Thymus (tissue), 11 donors: ENCODE measurements at regions not wholly inside any gene's neighbourhood (a gene's known extent, or its start where the extent isn't known, plus 50 kb on each side); places are given as distances from the start of the nearest gene placed in this dataset.
"Not testable (repeated sequence)": the region's sequence is repeated elsewhere in the genome, so short reads cannot be mapped to it uniquely, and the experiment has no call there.

ENCODE experiments used
- DNase-seq, 9 donors: peaks; one replicate each; pipeline ENCODE4 v3.0.0-alpha.2; 2013; ENCODE audit warnings: low spot score in 9 of 9, low read depth in 6 of 9, missing footprints in 1 of 9
- H3K27ac ChIP-seq, 2 donors: one replicate each; pipeline ENCODE4 v1.5.1; 2013; ENCODE audit warnings: control low read depth in 1 of 2, low read depth in 1 of 2, low read length in 1 of 2, mild to moderate bottlenecking in 1 of 2, moderate library complexity in 1 of 2
- H3K27me3 ChIP-seq, 2 donors: one replicate each; pipeline ENCODE4 v1.5.1; 2013; ENCODE audit warnings: low read length in 1 of 2; ENCODE audit not compliant: control insufficient read depth in 2 of 2, insufficient read depth in 1 of 2
- H3K36me3 ChIP-seq, 2 donors: one replicate each; pipeline ENCODE4 v1.5.1; 2013; ENCODE audit warnings: low read length in 1 of 2, mild to moderate bottlenecking in 1 of 2, moderate library complexity in 1 of 2; ENCODE audit not compliant: control insufficient read depth in 2 of 2, insufficient read depth in 2 of 2
- H3K4me1 ChIP-seq, 2 donors: one replicate each; pipeline ENCODE4 v1.5.1; 2013; ENCODE audit warnings: low read length in 2 of 2; ENCODE audit not compliant: control insufficient read depth in 2 of 2, insufficient read depth in 2 of 2
- H3K4me3 ChIP-seq, 2 donors: one replicate each; pipeline ENCODE4 v1.5.1; 2013; ENCODE audit warnings: low read length in 2 of 2, control low read depth in 1 of 2, mild to moderate bottlenecking in 1 of 2
- H3K9me3 ChIP-seq, 2 donors: one replicate each; pipeline ENCODE4 v1.5.1; 2013; ENCODE audit warnings: low read length in 1 of 2, mild to moderate bottlenecking in 1 of 2; ENCODE audit not compliant: control insufficient read depth in 2 of 2, insufficient read depth in 1 of 2
- WGBS: extraction: QIAGEN DNeasy Blood & Tissue Kit; methylation state at CpG from one replicate; pipeline ENCODE4 v1.1.7; 2013; 5-methylcytosine and 5-hydroxymethylcytosine counted together
- donor health status: healthy.

GRCh38 chrX:131841496-131842437, 181.3 kb upstream of the STK26 start:
- Histone ChIP-seq H3K4me3 (no peak overlapping the region), H3K27ac (no peak overlapping the region), H3K27me3 (peaks cover 0 to 7% of the 10 kb centered on the region in 2 donors), H3K4me1 (no peaks in the 10 kb centered on the region), H3K36me3 (no peaks in the 10 kb centered on the region), H3K9me3 (no peaks in the 10 kb centered on the region)
- DNase-seq = peak in 3 of 9 donors; percentile 25 to 72 (median 59)
- 56% methylated on average over 29 of the region's 31 CpGs for WGBS

GRCh38 chrX:131843987-131844386, 179.1 kb upstream of the STK26 start:
- H3K27ac ChIP-seq = no peak overlapping the region
- H3K4me1 ChIP-seq = no peaks in the 10 kb centered on the region
- peaks cover 0 to 7% of the 10 kb centered on the region in 2 donors for H3K27me3 ChIP-seq
- H3K36me3 ChIP-seq = no peaks in the 10 kb centered on the region
- no peaks in the 10 kb centered on the region for H3K9me3 ChIP-seq
- DNase-seq = no peak
- no peak overlapping the region for H3K4me3 ChIP-seq

GRCh38 chrX:131845201-131845600, 177.9 kb upstream of the STK26 start:
- WGBS = 98% methylated on average over 2 of the region's 2 CpGs
- DNase-seq = no peak
- Histone ChIP-seq H3K9me3 (no peaks in the 10 kb centered on the region), H3K4me1 (no peaks in the 10 kb centered on the region), H3K27me3 (peaks cover 0 to 7% of the 10 kb centered on the region in 2 donors), H3K27ac (no peak overlapping the region), H3K4me3 (no peak overlapping the region), H3K36me3 (no peaks in the 10 kb centered on the region)

GRCh38 chrX:131845771-131846170, 177.3 kb upstream of the STK26 start:
- H3K27me3 ChIP-seq = peaks cover 0 to 5% of the 10 kb centered on the region in 2 donors
- H3K27ac ChIP-seq = no peak overlapping the region
- 92% methylated on average over 1 of the region's 1 CpG for WGBS
- no peaks in the 10 kb centered on the region for H3K9me3 ChIP-seq
- no peak overlapping the region for H3K4me3 ChIP-seq
- no peak for DNase-seq
- no peaks in the 10 kb centered on the region for H3K4me1 ChIP-seq
- H3K36me3 ChIP-seq = no peaks in the 10 kb centered on the region

- not testable (repeated sequence) for H3K27me3 ChIP-seq, H3K4me1 ChIP-seq, H3K4me3 ChIP-seq, H3K27ac ChIP-seq, H3K36me3 ChIP-seq, DNase-seq, H3K9me3 ChIP-seq
- WGBS = 98% methylated on average over 10 of the region's 10 CpGs
Observed at GRCh38 chrX:131850964-131851363, 172.1 kb upstream of the STK26 start.

- H3K4me3 ChIP-seq = no peak overlapping the region
- WGBS = 97% methylated on average over 4 of the region's 4 CpGs
- no peak for DNase-seq
Observed at GRCh38 chrX:131853440-131853839, 169.7 kb upstream of the STK26 start.

GRCh38 chrX:131854581-131854980, 168.5 kb upstream of the STK26 start:
- DNase-seq = peak in 2 of 9 donors; percentile 16 to 23
- Histone ChIP-seq H3K9me3 (no peaks in the 10 kb centered on the region), H3K27me3 (peaks cover 0 to 4% of the 10 kb centered on the region in 2 donors), H3K27ac (no peak overlapping the region), H3K4me3 (no peak overlapping the region), H3K36me3 (no peaks in the 10 kb centered on the region), H3K4me1 (no peaks in the 10 kb centered on the region)

More at GRCh38 chrX:131853440-131853839, 169.7 kb upstream of the STK26 start:
- no peaks in the 10 kb centered on the region for H3K4me1 ChIP-seq
- H3K9me3 ChIP-seq = no peaks in the 10 kb centered on the region
- no peaks in the 10 kb centered on the region for H3K36me3 ChIP-seq
- H3K27ac ChIP-seq = no peak overlapping the region
- H3K27me3 ChIP-seq = peaks cover 0 to 4% of the 10 kb centered on the region in 2 donors

GRCh38 chrX:131861088-131861787, 161.9 kb upstream of the STK26 start:
- Histone ChIP-seq H3K27ac (no peak overlapping the region), H3K9me3 (no peaks in the 10 kb centered on the region), H3K4me3 (no peak overlapping the region), H3K27me3 (no peaks in the 10 kb centered on the region), H3K36me3 (no peaks in the 10 kb centered on the region), H3K4me1 (no peaks in the 10 kb centered on the region)
- DNase-seq = no peak
- WGBS = 99% methylated on average over 6 of the region's 6 CpGs

GRCh38 chrX:131862321-131862720, 160.8 kb upstream of the STK26 start:
- Histone ChIP-seq H3K27me3 (no peaks in the 10 kb centered on the region), H3K9me3 (no peaks in the 10 kb centered on the region), H3K36me3 (no peaks in the 10 kb centered on the region), H3K4me3 (no peak overlapping the region), H3K4me1 (no peaks in the 10 kb centered on the region), H3K27ac (no peak overlapping the region)
- 96% methylated on average over 3 of the region's 3 CpGs for WGBS
- DNase-seq = no peak
